ENCODE measurements at regions not wholly inside any gene's neighbourhood (a gene's known extent, or its start where the extent isn't known, plus 50 kb on each side); places are given as distances from the start of the nearest gene placed in this dataset.

- TF ChIP-seq POLR2A (IDR thresholded peaks at IDR 0.05) (no peak), CTCF (IDR thresholded peaks at IDR 0.05) (no peak)
Observed at GRCh38 chr10:107733328-107734130, 569.0 kb upstream of the SORCS1 start.

Measured in uterus (tissue), 2 donors.